ENCODE measurements at regions not wholly inside any gene's neighbourhood (a gene's known extent, or its start where the extent isn't known, plus 50 kb on each side); places are given as distances from the start of the nearest gene placed in this dataset.

DNA sequence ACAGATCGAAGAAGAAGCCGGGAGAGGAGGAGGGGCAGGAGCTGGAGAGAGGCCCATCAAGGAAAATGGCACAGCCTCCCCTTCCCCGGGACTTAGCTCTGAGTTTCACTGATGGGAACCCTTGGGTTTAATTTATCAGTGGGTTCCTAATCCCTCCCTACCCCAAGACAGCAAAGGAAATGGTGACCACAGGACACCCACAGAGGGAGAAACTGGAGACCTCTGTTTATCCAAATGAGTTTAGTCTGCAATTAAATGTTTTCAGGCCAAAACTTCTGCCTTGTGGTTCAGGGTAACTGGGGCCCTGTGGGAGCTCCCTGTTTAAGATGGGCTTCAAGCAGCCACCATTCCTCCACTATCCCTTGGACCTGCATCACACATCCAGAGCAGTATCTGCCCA, 190.8 kb upstream of the TOPAZ1 start:
- H3K27ac Mint-ChIP-seq = no peak overlapping the region
- H3K9me3 Mint-ChIP-seq = no peaks in the 10 kb centered on the region
- no peak for DNase-seq
- peaks cover 34% of the 10 kb centered on the region for H3K27me3 Mint-ChIP-seq
- no peaks in the 10 kb centered on the region for H3K36me3 Mint-ChIP-seq
- no peak overlapping the region for H3K4me3 Mint-ChIP-seq
- H3K4me1 Mint-ChIP-seq (ENCODE audit: low read depth) = no peaks in the 10 kb centered on the region
- ChIA-PET POLR2A (no interaction called here), CTCF (no interaction called here)
- intact Hi-C loops (cut with micrococcal nuclease) = no loop called here

- no peaks in the 10 kb centered on the region for H3K36me3 Mint-ChIP-seq
- DNase-seq = no peak
- no peaks in the 10 kb centered on the region for H3K9me3 Mint-ChIP-seq
- intact Hi-C loops (cut with micrococcal nuclease) = no loop called here
- no peak overlapping the region for H3K27ac Mint-ChIP-seq
- POLR2A ChIA-PET = no interaction called here
- CTCF ChIA-PET = no interaction called here
- H3K27me3 Mint-ChIP-seq = peaks cover 45% of the 10 kb centered on the region
- peaks cover 15% of the 10 kb centered on the region for H3K4me1 Mint-ChIP-seq (ENCODE audit: low read depth)
- no peak overlapping the region for H3K4me3 Mint-ChIP-seq
Observed at GRCh38 chr3:44055951-44056350, 185.7 kb upstream of the TOPAZ1 start.

DNA sequence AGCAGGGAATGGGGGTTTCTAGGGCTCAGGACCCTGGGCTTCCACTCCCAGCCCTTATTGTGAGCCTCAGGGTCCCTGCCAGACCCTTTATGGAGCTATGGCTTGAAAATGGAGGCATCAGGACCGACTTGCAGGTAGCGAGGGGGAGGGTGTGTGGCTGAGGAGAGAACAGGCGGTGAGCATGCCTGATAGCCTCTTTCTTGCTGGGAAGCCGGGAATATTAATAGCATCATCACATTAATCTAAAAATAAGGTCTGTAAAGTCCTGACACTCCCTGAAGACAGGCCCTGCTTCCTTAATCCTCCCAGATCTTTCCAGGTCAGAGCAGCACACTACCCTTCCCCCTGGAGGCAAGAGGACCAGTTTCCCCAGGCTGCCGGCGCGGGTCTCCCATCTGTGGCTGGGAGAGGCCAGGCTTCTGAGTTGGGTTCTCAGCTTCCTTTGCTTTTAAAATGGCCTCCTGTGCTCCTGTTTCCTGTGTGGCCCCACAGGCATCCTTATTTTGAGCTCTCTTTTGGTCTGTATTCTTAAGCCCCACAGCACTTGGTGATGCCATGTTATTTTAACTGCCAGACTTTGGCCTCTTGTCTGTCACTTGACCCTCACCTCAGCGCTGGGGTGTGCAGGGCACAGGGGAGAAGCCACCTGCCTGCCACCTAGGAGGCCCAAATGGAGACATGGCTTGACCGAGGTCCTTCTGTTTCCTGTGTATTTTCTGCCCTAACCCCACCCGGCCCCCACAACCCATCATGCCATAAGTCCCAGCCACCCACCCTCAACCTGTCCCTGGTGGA, 185.0 kb upstream of the TOPAZ1 start:
- DNase-seq = no peak

DNA sequence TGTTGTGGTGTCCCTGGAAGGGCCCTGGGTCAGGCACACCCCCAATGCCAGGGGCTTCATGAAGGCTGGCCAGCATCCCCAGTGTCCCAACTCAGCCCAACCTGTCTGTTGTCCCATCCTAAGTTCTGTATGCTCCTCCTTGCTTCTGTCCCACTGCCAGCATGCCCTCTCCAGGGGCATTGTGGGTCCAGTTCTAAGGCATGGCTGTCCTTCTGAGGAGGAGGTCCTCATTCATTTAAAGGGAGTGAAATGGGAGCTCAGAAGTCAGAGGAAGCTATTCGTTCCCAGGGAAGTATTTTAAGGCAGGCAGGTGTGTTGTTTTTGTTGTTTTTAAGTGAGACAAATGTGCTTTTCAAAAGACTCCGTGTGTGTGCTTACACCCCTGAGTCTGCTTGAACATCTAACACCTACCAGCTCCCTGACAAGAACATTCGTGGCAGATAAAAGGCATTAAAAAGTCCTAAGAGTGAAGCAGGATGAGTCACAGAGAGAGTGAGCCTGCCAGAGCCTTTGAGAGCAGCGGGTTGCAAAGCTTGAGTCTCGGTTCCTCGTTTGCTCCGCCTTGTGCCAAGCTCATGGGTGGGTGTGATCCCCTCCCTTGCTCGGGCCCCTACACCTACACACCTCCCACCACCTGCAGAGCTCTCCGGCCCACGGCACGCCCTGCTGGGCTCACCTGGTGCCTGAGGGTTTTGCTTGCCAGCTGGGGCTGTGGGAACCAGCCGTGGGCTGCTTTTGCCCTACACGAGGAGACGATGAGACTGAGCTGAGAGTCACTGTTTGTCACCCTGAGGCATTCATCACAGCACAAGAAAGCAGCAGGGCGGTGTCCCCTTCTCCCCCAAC, 183.4 kb upstream of the TOPAZ1 start:
- Mint-ChIP-seq H3K4me3 (peak overlapping the region; percentile 47), H3K27ac (no peak overlapping the region), H3K4me1 (ENCODE audit: low read depth) (peaks cover 15% of the 10 kb centered on the region), H3K9me3 (no peaks in the 10 kb centered on the region), H3K36me3 (no peaks in the 10 kb centered on the region), H3K27me3 (peaks cover 45% of the 10 kb centered on the region)
- intact Hi-C loops (cut with micrococcal nuclease) = loop anchor here (2.0 kb wide), 1 partner anchor 47 kb away; no protein-coding TSS in a partner anchor
- POLR2A ChIA-PET = interaction anchor here (0.5 kb wide), 1 partner anchor 23 kb away, joined by 3 read pairs; no protein-coding TSS in a partner anchor
- DNase-seq = peak; percentile 39
- CTCF ChIA-PET = interaction anchor here (1.4 kb wide), 1 partner anchor 141 kb away, joined by 3 read pairs; no protein-coding TSS in a partner anchor

More for the DNA sequence above, 185.0 kb upstream of the TOPAZ1 start:
- Mint-ChIP-seq H3K27ac (no peak overlapping the region), H3K4me1 (ENCODE audit: low read depth) (peaks cover 15% of the 10 kb centered on the region), H3K36me3 (no peaks in the 10 kb centered on the region), H3K9me3 (no peaks in the 10 kb centered on the region), H3K4me3 (no peak overlapping the region), H3K27me3 (peaks cover 38% of the 10 kb centered on the region)
- ChIA-PET CTCF (no interaction called here), POLR2A (no interaction called here)
- intact Hi-C loops (cut with micrococcal nuclease) = no loop called here

DNA sequence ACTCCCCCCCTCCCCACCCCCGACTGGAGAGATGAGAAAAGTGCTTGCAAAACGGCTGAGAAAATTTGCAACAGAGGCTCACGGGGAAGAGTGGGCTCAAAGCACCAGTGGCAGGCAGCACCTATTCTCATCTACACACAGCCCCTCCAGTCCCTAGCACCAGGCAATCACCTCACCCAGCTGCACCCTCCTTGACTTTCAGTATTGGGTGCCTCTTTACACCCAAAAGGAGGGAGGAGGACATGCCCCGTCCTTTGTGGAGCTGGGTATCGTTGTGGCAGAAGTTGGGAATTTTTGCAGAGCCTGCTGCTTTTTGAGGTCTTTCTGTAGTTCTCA, 182.8 kb upstream of the TOPAZ1 start:
- Mint-ChIP-seq H3K27me3 (peaks cover 45% of the 10 kb centered on the region), H3K4me1 (ENCODE audit: low read depth) (peaks cover 15% of the 10 kb centered on the region)

GRCh38 chr3:44060164-44060563, 181.5 kb upstream of the TOPAZ1 start:
- ChIA-PET POLR2A (no interaction called here), CTCF (no interaction called here)
- intact Hi-C loops (cut with micrococcal nuclease) = no loop called here
- Mint-ChIP-seq H3K27me3 (peaks cover 38% of the 10 kb centered on the region), H3K27ac (no peak overlapping the region), H3K4me3 (no peak overlapping the region), H3K4me1 (ENCODE audit: low read depth) (peaks cover 15% of the 10 kb centered on the region), H3K9me3 (no peaks in the 10 kb centered on the region), H3K36me3 (no peaks in the 10 kb centered on the region)
- no peak for DNase-seq

More for the DNA sequence above, 182.8 kb upstream of the TOPAZ1 start:
- Mint-ChIP-seq H3K4me3 (no peak overlapping the region), H3K9me3 (no peaks in the 10 kb centered on the region), H3K36me3 (no peaks in the 10 kb centered on the region), H3K27ac (no peak overlapping the region)
- ChIA-PET POLR2A (no interaction called here), CTCF (interaction anchor here (1.4 kb wide), 1 partner anchor 140 kb away, joined by 3 read pairs; no protein-coding TSS in a partner anchor)
- intact Hi-C loops (cut with micrococcal nuclease) = loop anchor here (2.0 kb wide), 1 partner anchor 46 kb away; no protein-coding TSS in a partner anchor
- no peak for DNase-seq

- intact Hi-C loops (cut with micrococcal nuclease) = no loop called here
- ChIA-PET POLR2A (no interaction called here), CTCF (no interaction called here)
- DNase-seq = no peak
- H3K27me3 Mint-ChIP-seq = peaks cover 40% of the 10 kb centered on the region
- peaks cover 15% of the 10 kb centered on the region for H3K4me1 Mint-ChIP-seq (ENCODE audit: low read depth)
- H3K4me3 Mint-ChIP-seq = no peak overlapping the region
- H3K36me3 Mint-ChIP-seq = no peaks in the 10 kb centered on the region
- no peak overlapping the region for H3K27ac Mint-ChIP-seq
- H3K9me3 Mint-ChIP-seq = no peaks in the 10 kb centered on the region
Observed at GRCh38 chr3:44061268-44061667, 180.4 kb upstream of the TOPAZ1 start.

DNA sequence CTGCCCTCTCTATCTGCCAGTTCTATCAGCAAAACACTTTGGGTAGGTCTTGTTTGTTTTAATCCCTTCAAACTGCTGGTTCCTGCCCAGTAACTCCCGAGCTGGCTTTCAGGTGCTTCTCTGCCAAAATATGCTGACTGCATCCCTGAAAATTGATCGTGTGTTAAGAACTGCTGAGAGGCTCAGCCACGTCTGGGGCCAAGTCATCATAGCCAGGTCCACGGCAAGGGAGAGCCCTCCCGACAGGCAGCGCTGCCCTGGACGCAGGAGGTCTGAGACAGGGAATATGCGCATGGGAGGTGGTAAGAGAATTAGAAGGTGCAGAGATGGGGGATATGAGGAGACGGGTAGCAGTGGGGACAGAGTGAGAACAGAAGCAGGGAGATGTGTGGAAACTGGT, 179.7 kb upstream of the TOPAZ1 start:
- intact Hi-C loops (cut with micrococcal nuclease) = no loop called here
- ChIA-PET CTCF (no interaction called here), POLR2A (no interaction called here)
- Mint-ChIP-seq H3K4me1 (ENCODE audit: low read depth) (peaks cover 15% of the 10 kb centered on the region), H3K4me3 (no peak overlapping the region), H3K27ac (no peak overlapping the region), H3K27me3 (peaks cover 40% of the 10 kb centered on the region), H3K9me3 (no peaks in the 10 kb centered on the region), H3K36me3 (no peaks in the 10 kb centered on the region)
- no peak for DNase-seq

GRCh38 chr3:44065311-44066094, 176.2 kb upstream of the TOPAZ1 start:
- intact Hi-C loops (cut with micrococcal nuclease) = no loop called here
- Mint-ChIP-seq H3K27ac (no peak overlapping the region), H3K36me3 (no peaks in the 10 kb centered on the region), H3K9me3 (no peaks in the 10 kb centered on the region), H3K27me3 (peaks cover 25% of the 10 kb centered on the region), H3K4me1 (ENCODE audit: low read depth) (peaks cover 2% of the 10 kb centered on the region), H3K4me3 (no peak overlapping the region)
- POLR2A ChIA-PET = no interaction called here
- CTCF ChIA-PET = no interaction called here
- no peak for DNase-seq

- ChIA-PET CTCF (no interaction called here), POLR2A (no interaction called here)
- H3K27ac Mint-ChIP-seq = no peak overlapping the region
- H3K27me3 Mint-ChIP-seq = peaks cover 21% of the 10 kb centered on the region
- DNase-seq = no peak
- intact Hi-C loops (cut with micrococcal nuclease) = no loop called here
- H3K4me3 Mint-ChIP-seq = no peak overlapping the region
- H3K4me1 Mint-ChIP-seq (ENCODE audit: low read depth) = no peaks in the 10 kb centered on the region
- H3K36me3 Mint-ChIP-seq = no peaks in the 10 kb centered on the region
- no peaks in the 10 kb centered on the region for H3K9me3 Mint-ChIP-seq
Observed at GRCh38 chr3:44066806-44067205, 174.9 kb upstream of the TOPAZ1 start.

DNA sequence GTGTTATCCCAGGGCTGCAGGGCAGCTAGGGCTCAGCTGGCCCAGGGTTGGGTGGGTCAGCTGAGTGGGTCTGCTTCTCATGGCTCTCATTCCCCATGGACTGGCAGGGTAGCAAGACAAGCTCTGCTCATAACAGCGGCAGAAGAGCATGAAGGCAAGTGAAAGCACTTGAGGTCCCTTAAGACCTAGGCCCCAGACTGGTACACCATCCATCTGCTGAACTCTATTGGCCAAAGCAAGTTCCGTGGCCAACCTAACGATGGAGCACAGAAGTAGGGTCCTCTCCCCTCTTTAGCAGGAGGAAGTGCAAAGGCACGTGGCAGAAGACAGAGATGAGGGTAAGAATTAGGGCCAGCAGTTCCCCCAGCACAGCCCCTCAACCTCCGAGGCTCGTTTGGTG, 174.3 kb upstream of the TOPAZ1 start:
- intact Hi-C loops (cut with micrococcal nuclease) = no loop called here
- no peaks in the 10 kb centered on the region for H3K36me3 Mint-ChIP-seq
- H3K9me3 Mint-ChIP-seq = no peaks in the 10 kb centered on the region
- POLR2A ChIA-PET = no interaction called here
- no peak overlapping the region for H3K4me3 Mint-ChIP-seq
- CTCF ChIA-PET = no interaction called here
- H3K27me3 Mint-ChIP-seq = peaks cover 16% of the 10 kb centered on the region
- DNase-seq = no peak
- H3K27ac Mint-ChIP-seq = no peak overlapping the region
- no peaks in the 10 kb centered on the region for H3K4me1 Mint-ChIP-seq (ENCODE audit: low read depth)

DNA sequence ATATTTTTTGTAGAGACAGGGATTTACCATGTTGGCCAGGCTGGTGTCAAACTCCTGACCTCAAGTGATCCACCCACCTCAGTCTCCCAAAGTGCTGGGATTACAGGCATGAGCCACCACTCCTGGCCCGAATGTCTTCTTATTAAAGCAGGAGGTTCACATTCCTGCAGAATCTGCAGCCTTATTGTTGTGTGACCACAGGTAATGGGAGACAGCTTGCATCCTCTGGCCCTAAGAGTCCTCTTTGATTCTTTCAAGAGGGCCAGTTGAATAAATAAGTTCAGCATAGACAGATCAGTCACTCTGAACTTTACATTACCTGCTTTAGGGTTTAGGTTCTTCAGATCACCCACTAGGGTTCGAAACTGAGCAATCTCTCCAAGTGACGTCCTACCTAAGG, 172.9 kb upstream of the TOPAZ1 start:
- H3K4me3 Mint-ChIP-seq = no peak overlapping the region
- H3K9me3 Mint-ChIP-seq = no peaks in the 10 kb centered on the region
- CTCF ChIA-PET = no interaction called here
- H3K36me3 Mint-ChIP-seq = no peaks in the 10 kb centered on the region
- no peak for DNase-seq
- intact Hi-C loops (cut with micrococcal nuclease) = no loop called here
- no peak overlapping the region for H3K27ac Mint-ChIP-seq
- POLR2A ChIA-PET = no interaction called here
- no peaks in the 10 kb centered on the region for H3K4me1 Mint-ChIP-seq (ENCODE audit: low read depth)
- peaks cover 13% of the 10 kb centered on the region for H3K27me3 Mint-ChIP-seq
